Middle frontal gyrus (tissue), 1 donor: ENCODE measurements at regions not wholly inside any gene's neighbourhood (a gene's known extent, or its start where the extent isn't known, plus 50 kb on each side); places are given as distances from the start of the nearest gene placed in this dataset.
"Not testable (repeated sequence)": the region's sequence is repeated elsewhere in the genome, so short reads cannot be mapped to it uniquely, and the experiment has no call there.

Experiments used
- DNase-seq: peaks from one replicate; pipeline ENCODE4 v3.0.0-alpha.2; 2015; ENCODE audit warnings: low spot score; ENCODE audit errors: extremely low spot score

GRCh38 chrX:1895583-1895982 lies 280.7 kb downstream of the ASMT start:
- DNase-seq = no peak

GRCh38 chrX:1899841-1900240 lies 285.0 kb downstream of the ASMT start:
- DNase-seq = no peak

GRCh38 chrX:1902901-1903235 lies 288.0 kb downstream of the ASMT start:
- DNase-seq = no peak

GRCh38 chrX:1903236-1903935 lies 288.5 kb downstream of the ASMT start:
- no peak for DNase-seq

- no peak for DNase-seq
Measured at GRCh38 chrX:1904663-1905218, 289.9 kb downstream of the ASMT start.

GRCh38 chrX:1906028-1906427 lies 291.2 kb downstream of the ASMT start:
- DNase-seq = no peak

- not testable (repeated sequence) for DNase-seq
Measured at GRCh38 chrX:1908996-1909395, 294.1 kb downstream of the ASMT start.

GRCh38 chrX:1909419-1910206 lies 294.8 kb downstream of the ASMT start:
- DNase-seq = no peak

GRCh38 chrX:1910207-1910470 lies 295.3 kb downstream of the ASMT start:
- DNase-seq = no peak

- no peak for DNase-seq
Measured at GRCh38 chrX:1911401-1912128, 296.7 kb downstream of the ASMT start.

- no peak for DNase-seq
Measured at GRCh38 chrX:1912193-1912592, 297.3 kb downstream of the ASMT start.

- DNase-seq = no peak
Measured at GRCh38 chrX:1914606-1915365, 299.9 kb downstream of the ASMT start.

- DNase-seq = no peak
Measured at GRCh38 chrX:1918780-1919179, 303.9 kb downstream of the ASMT start.

- DNase-seq = no peak
Measured at GRCh38 chrX:1925053-1925481, 310.2 kb downstream of the ASMT start.

- DNase-seq = no peak
Measured at GRCh38 chrX:1928805-1929204, 313.9 kb downstream of the ASMT start.

GRCh38 chrX:1932231-1932630 lies 317.4 kb downstream of the ASMT start:
- DNase-seq = no peak

- no peak for DNase-seq
Measured at GRCh38 chrX:1933964-1934363, 319.1 kb downstream of the ASMT start.

- no peak for DNase-seq
Measured at GRCh38 chrX:1935805-1936204, 320.9 kb downstream of the ASMT start.

- no peak for DNase-seq
Measured at GRCh38 chrX:1938190-1938589, 323.3 kb downstream of the ASMT start.

- DNase-seq = no peak
Measured at GRCh38 chrX:1941321-1941720, 326.5 kb downstream of the ASMT start.

GRCh38 chrX:1945879-1946278 lies 331.0 kb downstream of the ASMT start:
- no peak for DNase-seq

- no peak for DNase-seq
Measured at GRCh38 chrX:1946974-1947373, 332.1 kb downstream of the ASMT start.
